HCT116 (cell line): ENCODE measurements at regions not wholly inside any gene's neighbourhood (a gene's known extent, or its start where the extent isn't known, plus 50 kb on each side); places are given as distances from the start of the nearest gene placed in this dataset.

Experiments
- ATAC-seq: fragments of 200-7000 bp; cut with Tn5 transposase; 2 replicates; pipeline ENCODE4 v1.9.1; 2020; ENCODE audit warnings: mild to moderate bottlenecking, moderate library complexity
- BruUV-seq: library from RNA; stranded (reverse); fragments of 400-500 nt; replicated peaks from 2 replicates; lab custom pipeline; 2021; lab: Mats Ljungman, UMichigan
- CTCF ChIA-PET: fragments of 300-600 bp; sonication (Branson Sonifier 250); formaldehyde crosslinking; loops from one replicate; lab custom pipeline; 2021; ENCODE audit warnings: antibody characterized with exemption; lab: Charles Lee
- POLR2A ChIA-PET: fragments of 300-600, 350-600 bp; sonication (Branson Sonifier 250); formaldehyde crosslinking; loops from one replicate; lab custom pipeline; 2021; ENCODE audit warnings: antibody characterized with exemption; lab: Charles Lee
- RAD21 ChIA-PET, 2 experiments: fragments of 300-600 bp; sonication (Branson Sonifier 250); formaldehyde crosslinking; loops; one replicate each; lab custom pipeline; 2023; ENCODE audit warnings: low total read pairs in 2 of 2; ENCODE audit not compliant: uncharacterized antibody in 2 of 2, unreplicated experiment in 2 of 2, low non-redundant PET in 1 of 2; lab: Charles Lee
- DNase-seq: peaks from one replicate; pipeline ENCODE4 v3.0.0-alpha.2; 2010; ENCODE audit warnings: low read depth, low spot score
- H2AFZ ChIP-seq: fragments of 200-600 bp; shearing (Covaris generic), sonication (generic); 2 replicates; pipeline ENCODE4 v1.6.1; 2017; ENCODE audit warnings: low read depth, mixed run types, mixed read lengths, antibody characterized with exemption, low read length; ENCODE audit not compliant: poor library complexity, severe bottlenecking
- H3K27ac ChIP-seq: 2 replicates; pipeline ENCODE4 v1.5.1; 2012; ENCODE audit warnings: low read depth, low read length
- H3K27me3 ChIP-seq: fragments of 200-600 bp; sonication (generic); 2 replicates; pipeline ENCODE4 v1.6.1; 2016; ENCODE audit warnings: mixed run types, low read length, mixed read lengths; ENCODE audit not compliant: insufficient read depth
- H3K36me3 ChIP-seq, 2 experiments: fragments of 200-500 bp in 1 of 2; fragments of 200-600 bp in 1 of 2; sonication (Bioruptor generic) in 1 of 2; sonication (generic) in 1 of 2; 2 replicates each; pipeline versions ENCODE4 v1.5.1 to v1.6.1; 2014 to 2016; ENCODE audit warnings: low read length in 2 of 2, inconsistent platforms in 1 of 2, mixed read lengths in 1 of 2, mixed run types in 1 of 2; ENCODE audit not compliant: insufficient read depth in 2 of 2, control insufficient read depth in 1 of 2
- H3K4me1 ChIP-seq, 2 experiments: fragments of 200-600 bp in 1 of 2; sonication (generic) in 1 of 2; 2 replicates each; pipeline versions ENCODE4 v1.5.1 to v1.6.1; 2012 to 2017; ENCODE audit warnings: low read length in 2 of 2, inconsistent platforms in 1 of 2, mild to moderate bottlenecking in 1 of 2, mixed read lengths in 1 of 2, mixed run types in 1 of 2, moderate library complexity in 1 of 2; ENCODE audit not compliant: insufficient read depth in 2 of 2, control insufficient read depth in 1 of 2
- H3K4me2 ChIP-seq: fragments of 200-600 bp; sonication (generic); 2 replicates; pipeline ENCODE4 v1.6.1; 2017; ENCODE audit warnings: mixed run types, low read length, mixed read lengths
- H3K4me3 ChIP-seq, 2 experiments: fragments of 200-600 bp in 1 of 2; sonication (generic) in 1 of 2; replicated peaks in 1 of 2; 2 replicates each; pipeline ENCODE4 v1.5.1; 2011 to 2016; ENCODE audit warnings: low read length in 2 of 2, control low read depth in 1 of 2, low read depth in 1 of 2, mild to moderate bottlenecking in 1 of 2, mixed read lengths in 1 of 2, mixed run types in 1 of 2
- H3K79me2 ChIP-seq: fragments of 200-600 bp; sonication (generic); 2 replicates; pipeline ENCODE4 v1.6.1; 2017; ENCODE audit warnings: mild to moderate bottlenecking, mixed run types, low read length, moderate library complexity, mixed read lengths; ENCODE audit not compliant: insufficient read depth
- H3K9ac ChIP-seq: fragments of 200-600 bp; sonication (generic); 2 replicates; pipeline ENCODE4 v1.6.1; 2016; ENCODE audit warnings: low read length, mixed read lengths
- H3K9me2 ChIP-seq: fragments of 200-600 bp; sonication (generic), shearing (Covaris generic); 2 replicates; pipeline ENCODE4 v1.6.1; 2017; ENCODE audit warnings: mixed run types, mild to moderate bottlenecking, moderate library complexity; ENCODE audit not compliant: insufficient read depth
- H3K9me3 ChIP-seq, 2 experiments: fragments of 200-500 bp in 1 of 2; fragments of 200-600 bp in 1 of 2; sonication (Bioruptor generic) in 1 of 2; sonication (generic) in 1 of 2; 2 replicates each; pipeline ENCODE4 v1.6.1; 2014 to 2017; ENCODE audit warnings: low read length in 2 of 2, mixed read lengths in 2 of 2, inconsistent platforms in 1 of 2, low read depth in 1 of 2, mild to moderate bottlenecking in 1 of 2, mixed run types in 1 of 2, moderate library complexity in 1 of 2; ENCODE audit not compliant: control insufficient read depth in 1 of 2, insufficient read depth in 1 of 2
- H4K20me1 ChIP-seq: fragments of 200-600 bp; sonication (generic), shearing (Covaris generic); 2 replicates; pipeline ENCODE4 v1.6.1; 2017; ENCODE audit warnings: mixed run types, mild to moderate bottlenecking, moderate library complexity; ENCODE audit not compliant: insufficient read depth
- ATF3 ChIP-seq: IDR thresholded peaks from 2 replicates; pipeline ENCODE4 v1.6.1; 2012
- CBX3 ChIP-seq: IDR thresholded peaks from 2 replicates; pipeline ENCODE4 v1.6.1; 2012; ENCODE audit warnings: low read depth
- CEBPB ChIP-seq: IDR thresholded peaks from 2 replicates; pipeline ENCODE4 v1.6.1; 2012; ENCODE audit warnings: low read depth
- EGR1 ChIP-seq: IDR thresholded peaks from 2 replicates; pipeline ENCODE4 v1.6.1; 2012; ENCODE audit warnings: low read depth
- ELF1 ChIP-seq: IDR thresholded peaks from 2 replicates; pipeline ENCODE4 v1.6.1; 2012; ENCODE audit warnings: low read depth, borderline replicate concordance
- FOSL1 ChIP-seq: IDR thresholded peaks from 2 replicates; pipeline ENCODE4 v1.6.1; 2012; ENCODE audit warnings: low read depth
- JUND ChIP-seq: IDR thresholded peaks from 2 replicates; pipeline ENCODE4 v1.6.1; 2012
- POLR2A ChIP-seq: IDR thresholded peaks from 2 replicates; pipeline ENCODE4 v1.7.0; 2011; ENCODE audit warnings: borderline replicate concordance; ENCODE audit not compliant: insufficient read depth, insufficient read length; ENCODE audit errors: extremely low read depth
- POLR2AphosphoS5 ChIP-seq: IDR thresholded peaks from 2 replicates; pipeline ENCODE4 v1.6.1; 2011; ENCODE audit warnings: mild to moderate bottlenecking, low read depth, low read length, moderate library complexity
- SIN3A ChIP-seq: IDR thresholded peaks from 2 replicates; pipeline ENCODE4 v1.6.1; 2012; ENCODE audit warnings: low read depth
- SP1 ChIP-seq: IDR thresholded peaks from 2 replicates; pipeline ENCODE4 v1.6.1; 2012; ENCODE audit warnings: low read depth
- SRF ChIP-seq: IDR thresholded peaks from 2 replicates; pipeline ENCODE4 v1.6.1; 2012; ENCODE audit warnings: low read depth
- TCF7L2 ChIP-seq: IDR thresholded peaks from 2 replicates; pipeline ENCODE4 v1.7.0; 2011; ENCODE audit warnings: borderline replicate concordance, inconsistent platforms; ENCODE audit not compliant: insufficient read depth, insufficient read length; ENCODE audit errors: extremely low read depth
- YY1 ChIP-seq: IDR thresholded peaks from 2 replicates; pipeline ENCODE4 v1.6.1; 2011; ENCODE audit warnings: low read length, low read depth, moderate library complexity, mild to moderate bottlenecking; ENCODE audit not compliant: insufficient replicate concordance; ENCODE audit errors: extremely low read depth
- ZBTB33 ChIP-seq: IDR thresholded peaks from 2 replicates; pipeline ENCODE4 v1.6.1; 2011; ENCODE audit warnings: mild to moderate bottlenecking, low read length, moderate library complexity; ENCODE audit not compliant: insufficient replicate concordance; ENCODE audit errors: extremely low read depth
- ZFX ChIP-seq: fragments of 450-650 bp; IDR thresholded peaks from 2 replicates; pipeline ENCODE4 v1.6.1; 2017
- ZNF274 ChIP-seq: fragments of 200-500 bp; sonication (Bioruptor generic); IDR thresholded peaks from 2 replicates; pipeline ENCODE4 v1.6.1; 2014; ENCODE audit warnings: mild to moderate bottlenecking, low read depth, low read length, inconsistent platforms
- intact Hi-C: fragments of 100-400 bp; cut with micrococcal nuclease; formaldehyde crosslinking; loops from 2 replicates; pipeline ENCODE4 v1.10.0; 2022
- TF ChIP-seq, protein P1 (sequence below): IDR thresholded peaks from 2 replicates; pipeline ENCODE4 v1.6.1; 2012
- TF ChIP-seq, protein P2 (sequence below): IDR thresholded peaks from 2 replicates; pipeline ENCODE4 v1.6.1; 2012; ENCODE audit warnings: low read depth

DNA sequence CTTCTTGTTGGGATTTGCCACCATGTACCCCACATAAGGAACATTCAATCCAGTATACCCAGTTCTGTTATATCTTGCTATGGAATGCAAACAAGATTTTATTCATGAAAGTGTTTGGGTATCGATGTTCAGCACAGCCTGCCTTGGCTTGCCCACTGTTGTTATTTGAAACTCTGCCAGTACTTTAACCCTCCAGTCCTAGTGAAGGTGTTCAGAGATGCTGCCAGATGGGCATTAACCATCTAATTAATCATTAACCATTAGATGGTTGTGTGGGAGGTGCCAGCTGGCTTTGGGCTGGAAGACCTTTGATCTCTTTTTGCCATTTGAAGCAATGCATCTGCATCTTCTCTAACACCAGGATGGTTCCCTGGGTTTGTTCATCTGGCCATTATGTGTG is 363.0 kb downstream of the SH2D4B start:
- no peak overlapping the region for H3K9ac ChIP-seq
- ChIA-PET POLR2A (no interaction called here), RAD21 (no interaction called here), CTCF (interaction anchor here (0.9 kb wide), 1 partner anchor 24 kb away, joined by 3 read pairs; no protein-coding TSS in a partner anchor)
- H4K20me1 ChIP-seq: no peaks in the 10 kb centered on the region
- BruUV-seq: no TSS peak
- H3K4me3 ChIP-seq: no peak overlapping the region
- H3K27me3 ChIP-seq: 0 out of 2 replicates have a peak, but pooled peaks cover 1% of the 10 kb centered on the region
- DNase-seq (no peak), ATAC-seq (no peak)
- no peaks in the 10 kb centered on the region for H3K9me3 ChIP-seq
- H3K4me2 ChIP-seq: no peak overlapping the region
- H3K79me2 ChIP-seq: no peaks in the 10 kb centered on the region
- no peak overlapping the region for H2AFZ ChIP-seq
- H3K36me3 ChIP-seq: no peaks in the 10 kb centered on the region
- intact Hi-C loops: no loop called here
- no peak overlapping the region for H3K27ac ChIP-seq
- H3K9me2 ChIP-seq: no peaks in the 10 kb centered on the region
- no peak for TF ChIP-seq EGR1
- TF ChIP-seq TCF7L2: no peak
- no peak for TF ChIP-seq ZBTB33
- no peak for TF ChIP-seq ZFX
- no peak for TF ChIP-seq POLR2A
- no peak for TF ChIP-seq CBX3
- TF ChIP-seq CEBPB: no peak
- TF ChIP-seq ATF3: no peak
- TF ChIP-seq, protein P1, sequence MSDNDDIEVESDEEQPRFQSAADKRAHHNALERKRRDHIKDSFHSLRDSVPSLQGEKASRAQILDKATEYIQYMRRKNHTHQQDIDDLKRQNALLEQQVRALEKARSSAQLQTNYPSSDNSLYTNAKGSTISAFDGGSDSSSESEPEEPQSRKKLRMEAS: no peak
- TF ChIP-seq, protein P2, sequence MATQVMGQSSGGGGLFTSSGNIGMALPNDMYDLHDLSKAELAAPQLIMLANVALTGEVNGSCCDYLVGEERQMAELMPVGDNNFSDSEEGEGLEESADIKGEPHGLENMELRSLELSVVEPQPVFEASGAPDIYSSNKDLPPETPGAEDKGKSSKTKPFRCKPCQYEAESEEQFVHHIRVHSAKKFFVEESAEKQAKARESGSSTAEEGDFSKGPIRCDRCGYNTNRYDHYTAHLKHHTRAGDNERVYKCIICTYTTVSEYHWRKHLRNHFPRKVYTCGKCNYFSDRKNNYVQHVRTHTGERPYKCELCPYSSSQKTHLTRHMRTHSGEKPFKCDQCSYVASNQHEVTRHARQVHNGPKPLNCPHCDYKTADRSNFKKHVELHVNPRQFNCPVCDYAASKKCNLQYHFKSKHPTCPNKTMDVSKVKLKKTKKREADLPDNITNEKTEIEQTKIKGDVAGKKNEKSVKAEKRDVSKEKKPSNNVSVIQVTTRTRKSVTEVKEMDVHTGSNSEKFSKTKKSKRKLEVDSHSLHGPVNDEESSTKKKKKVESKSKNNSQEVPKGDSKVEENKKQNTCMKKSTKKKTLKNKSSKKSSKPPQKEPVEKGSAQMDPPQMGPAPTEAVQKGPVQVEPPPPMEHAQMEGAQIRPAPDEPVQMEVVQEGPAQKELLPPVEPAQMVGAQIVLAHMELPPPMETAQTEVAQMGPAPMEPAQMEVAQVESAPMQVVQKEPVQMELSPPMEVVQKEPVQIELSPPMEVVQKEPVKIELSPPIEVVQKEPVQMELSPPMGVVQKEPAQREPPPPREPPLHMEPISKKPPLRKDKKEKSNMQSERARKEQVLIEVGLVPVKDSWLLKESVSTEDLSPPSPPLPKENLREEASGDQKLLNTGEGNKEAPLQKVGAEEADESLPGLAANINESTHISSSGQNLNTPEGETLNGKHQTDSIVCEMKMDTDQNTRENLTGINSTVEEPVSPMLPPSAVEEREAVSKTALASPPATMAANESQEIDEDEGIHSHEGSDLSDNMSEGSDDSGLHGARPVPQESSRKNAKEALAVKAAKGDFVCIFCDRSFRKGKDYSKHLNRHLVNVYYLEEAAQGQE: no peak
- TF ChIP-seq POLR2AphosphoS5: no peak
- no peak for TF ChIP-seq FOSL1
- TF ChIP-seq YY1: no peak
- no peak for TF ChIP-seq SRF
- TF ChIP-seq ELF1: no peak
- no peak for TF ChIP-seq ZNF274
- no peak for TF ChIP-seq SP1
- no peak for TF ChIP-seq SIN3A
- TF ChIP-seq JUND: no peak
- H3K4me1 ChIP-seq: no peaks in the 10 kb centered on the region
